HepG2 (cell line): ENCODE measurements at regions not wholly inside any gene's neighbourhood (a gene's known extent, or its start where the extent isn't known, plus 50 kb on each side); places are given as distances from the start of the nearest gene placed in this dataset.

ENCODE experiments used
- ATAC-seq: fragments of 200-7000 bp; cut with Tn5 transposase; 3 replicates; pipeline ENCODE4 v1.9.1; 2020; ENCODE audit warnings: mild to moderate bottlenecking, moderate library complexity
- BruUV-seq: library from RNA; stranded (reverse); fragments of 400-500 nt; replicated peaks from 2 replicates; lab custom pipeline; 2021; lab: Mats Ljungman, UMichigan
- CTCF ChIA-PET: fragments of 300-600 bp; formaldehyde crosslinking; extraction: SDS; loops from one replicate; lab custom pipeline; 2021; ENCODE audit warnings: low total read pairs, inconsistent platforms, low intra/inter-chr PET ratio; lab: Yijun Ruan, JAX
- POLR2A ChIA-PET: fragments of 350-600 bp; sonication (Branson Sonifier 250); formaldehyde crosslinking; loops from one replicate; lab custom pipeline; 2020; ENCODE audit warnings: antibody characterized with exemption, inconsistent platforms; lab: Yijun Ruan, JAX
- DNase-seq: peaks from one replicate; pipeline ENCODE4 v3.0.0-alpha.2; 2015; ENCODE audit warnings: low spot score
- FAIRE-seq: peaks from 3 replicates; lab custom pipeline; 2011; peaks lifted over from hg19 to GRCh38; lab: Jason Lieb, UNC
- H2AFZ ChIP-seq: one replicate; pipeline ENCODE4 v1.6.1; 2011; ENCODE audit warnings: low read length, inconsistent platforms
- H3K27ac ChIP-seq: fragments of 300-600 bp; 3 replicates; pipeline ENCODE4 v1.8.0; 2011; ENCODE audit warnings: mixed run types, mild to moderate bottlenecking, mixed read lengths, low read length, inconsistent platforms; ENCODE audit not compliant: insufficient read depth; ENCODE audit errors: extremely low read length
- H3K27me3 ChIP-seq, 2 experiments: fragments of 200-600 bp in 1 of 2; 2 replicates in 1 of 2; 3 replicates in 1 of 2; pipeline versions ENCODE4 v1.6.0 to v1.8.0; 2011; ENCODE audit warnings: low read length in 2 of 2, mild to moderate bottlenecking in 2 of 2, moderate library complexity in 2 of 2, inconsistent platforms in 1 of 2; ENCODE audit not compliant: insufficient read depth in 2 of 2, control insufficient read depth in 1 of 2
- H3K36me3 ChIP-seq, 2 experiments: fragments of 200-600 bp in 1 of 2; replicated peaks in 1 of 2; 2 replicates in 1 of 2; 3 replicates in 1 of 2; pipeline versions ENCODE4 v1.5.1 to v1.8.0; 2011; ENCODE audit warnings: low read length in 2 of 2, inconsistent platforms in 1 of 2; ENCODE audit not compliant: insufficient read depth in 2 of 2, control insufficient read depth in 1 of 2
- H3K4me1 ChIP-seq: 2 replicates; pipeline ENCODE4 v1.5.1; 2012; ENCODE audit warnings: low read length, inconsistent platforms; ENCODE audit not compliant: insufficient read depth
- H3K4me2 ChIP-seq: 2 replicates; pipeline ENCODE4 v1.6.0; 2011; ENCODE audit warnings: low read depth, low read length, inconsistent platforms
- H3K4me3 ChIP-seq, 3 experiments: fragments of 200-600 bp in 1 of 3; sonication (generic), shearing (Covaris generic) in 1 of 3; replicated peaks in 1 of 3; 2 replicates each; pipeline ENCODE4 v1.5.1; 2011 to 2016; ENCODE audit warnings: low read length in 3 of 3, inconsistent platforms in 2 of 3, low read depth in 2 of 3, mild to moderate bottlenecking in 2 of 3, control low read depth in 1 of 3, mixed read lengths in 1 of 3; ENCODE audit not compliant: insufficient read depth in 1 of 3
- H3K79me2 ChIP-seq: one replicate; pipeline ENCODE4 v1.6.1; 2011; ENCODE audit warnings: low read length, inconsistent platforms; ENCODE audit not compliant: insufficient read depth
- H3K9ac ChIP-seq: 2 replicates; pipeline ENCODE4 v1.6.0; 2011; ENCODE audit warnings: mild to moderate bottlenecking, low read depth, low read length, inconsistent platforms; ENCODE audit not compliant: insufficient read depth
- H3K9me3 ChIP-seq: 2 replicates; pipeline ENCODE4 v1.5.1; 2012; ENCODE audit warnings: mild to moderate bottlenecking, low read length
- H4K20me1 ChIP-seq: 2 replicates; pipeline ENCODE4 v1.6.0; 2011; ENCODE audit warnings: inconsistent platforms, mild to moderate bottlenecking, low read length, moderate library complexity; ENCODE audit not compliant: insufficient read depth
- ISX ChIP-seq: sonication (generic); formaldehyde crosslinking; conservative IDR thresholded peaks from 2 replicates; pipeline ENCODE4 v1.5.0; 2020; ENCODE audit warnings: missing genetic modification reagents
- JUND ChIP-seq: sonication (generic); formaldehyde crosslinking; IDR thresholded peaks from 2 replicates; pipeline ENCODE4 v1.8.0; 2022; ENCODE audit warnings: mild to moderate bottlenecking, missing genetic modification reagents
- KLF12 ChIP-seq: sonication (generic); formaldehyde crosslinking; IDR thresholded peaks from 2 replicates; pipeline ENCODE4 v1.4.0; 2020; ENCODE audit warnings: missing genetic modification reagents, borderline replicate concordance
- ZBTB20 ChIP-seq: sonication (generic); formaldehyde crosslinking; IDR thresholded peaks from 2 replicates; pipeline ENCODE4 v1.8.1; 2023; ENCODE audit warnings: missing genetic modification reagents, low read depth, mild to moderate bottlenecking, borderline replicate concordance
- ZNF253 ChIP-seq: sonication (generic); formaldehyde crosslinking; IDR thresholded peaks from 2 replicates; pipeline ENCODE4 v1.8.0; 2022; ENCODE audit warnings: mild to moderate bottlenecking, missing genetic modification reagents, borderline replicate concordance
- ZNF326 ChIP-seq: sonication (generic); formaldehyde crosslinking; IDR thresholded peaks from 2 replicates; pipeline ENCODE4 v1.4.0; 2020; ENCODE audit warnings: missing genetic modification reagents, borderline replicate concordance
- ZNF430 ChIP-seq: sonication (generic); formaldehyde crosslinking; IDR thresholded peaks from 2 replicates; pipeline ENCODE4 v1.9.0; 2021; ENCODE audit warnings: mild to moderate bottlenecking, missing genetic modification reagents
- ZNF549 ChIP-seq: sonication (generic); formaldehyde crosslinking; IDR thresholded peaks from 2 replicates; pipeline ENCODE4 v1.5.0; 2020; ENCODE audit warnings: missing genetic modification reagents
- ZNF550 ChIP-seq: sonication (generic); formaldehyde crosslinking; IDR thresholded peaks from 2 replicates; pipeline ENCODE4 v1.4.0; 2020; ENCODE audit warnings: mild to moderate bottlenecking, missing genetic modification reagents, borderline replicate concordance
- ZNF7 ChIP-seq: IDR thresholded peaks from 2 replicates; pipeline ENCODE4 v1.6.1; 2016; ENCODE audit warnings: missing biosample characterization, missing genetic modification reagents
- ZSCAN22 ChIP-seq: sonication (generic); formaldehyde crosslinking; IDR thresholded peaks from 2 replicates; pipeline ENCODE4 v1.4.0; 2020; ENCODE audit warnings: mild to moderate bottlenecking, missing genetic modification reagents
- WGBS: methylation state at CpG from one replicate; pipeline ENCODE4 v1.1.6; 2017; ENCODE audit warnings: low lambda C conversion rate; 5-methylcytosine and 5-hydroxymethylcytosine counted together
- in situ Hi-C: cut with HindIII; loops from 2 replicates; pipeline ENCODE4 v1.10.0; 2017; ENCODE audit warnings: low pct_unique_long_range_greater_than_20kb; ENCODE audit not compliant: extremely low pct_ligation_motif_present
- intact Hi-C: fragments of 100-400 bp; cut with micrococcal nuclease; formaldehyde crosslinking; loops from one replicate; pipeline ENCODE4 v1.10.0; 2022; ENCODE audit not compliant: unreplicated experiment
- TF ChIP-seq, protein P1 (sequence below): sonication (generic); formaldehyde crosslinking; IDR thresholded peaks from 2 replicates; pipeline ENCODE4 v1.4.0; 2020; ENCODE audit warnings: mild to moderate bottlenecking, low read depth, missing genetic modification reagents
- TF ChIP-seq, protein P2 (sequence below), 2 experiments: sonication (generic) in 1 of 2; formaldehyde crosslinking in 1 of 2; IDR thresholded peaks; 2 replicates each; pipeline versions ENCODE4 v1.4.0 to v1.6.1; 2018 to 2020; ENCODE audit warnings: missing genetic modification reagents in 2 of 2, borderline replicate concordance in 1 of 2, low read depth in 1 of 2, mild to moderate bottlenecking in 1 of 2, missing biosample characterization in 1 of 2
- TF ChIP-seq, protein P3 (sequence below): sonication (generic); formaldehyde crosslinking; IDR thresholded peaks from 2 replicates; pipeline ENCODE4 v1.5.1; 2020; ENCODE audit warnings: missing genetic modification reagents, mild to moderate bottlenecking, borderline replicate concordance
- TF ChIP-seq, protein P4 (sequence below): sonication (generic); formaldehyde crosslinking; IDR thresholded peaks from 2 replicates; pipeline ENCODE4 v1.4.0; 2020; ENCODE audit warnings: missing genetic modification reagents, borderline replicate concordance
- TF ChIP-seq, protein P5 (sequence below): sonication (generic); formaldehyde crosslinking; IDR thresholded peaks from 2 replicates; pipeline ENCODE4 v1.5.0; 2020; ENCODE audit warnings: missing genetic modification reagents

DNA sequence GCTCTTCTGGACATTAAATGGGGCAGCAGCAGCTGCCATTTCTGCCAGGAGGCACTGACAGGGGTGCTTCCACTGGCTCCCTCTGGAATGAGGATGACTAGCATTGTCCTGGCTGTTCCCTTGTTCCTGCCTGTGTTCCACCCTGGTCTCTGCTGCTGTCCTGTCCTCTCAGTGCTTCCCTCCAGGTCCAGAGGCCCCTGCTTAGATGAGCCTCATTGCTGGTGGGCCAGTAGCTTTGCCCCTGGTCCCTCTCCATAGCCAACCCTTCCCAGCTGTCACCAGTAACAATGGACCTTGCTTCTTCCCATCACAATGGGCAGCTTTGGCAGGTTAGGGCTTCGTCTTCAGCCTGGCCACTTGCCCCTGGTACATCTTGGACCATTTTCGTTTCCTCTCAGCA, 561.1 kb downstream of the TCERG1L start:
- WGBS = 4% methylated on average over 2 of the region's 2 CpGs
- no peak overlapping the region for H3K4me2 ChIP-seq
- no peak for FAIRE-seq

More for the DNA sequence above, 561.1 kb downstream of the TCERG1L start:
- DNase-seq (no peak), ATAC-seq (no peak)
- no peaks in the 10 kb centered on the region for H3K4me1 ChIP-seq
- H4K20me1 ChIP-seq = no peaks in the 10 kb centered on the region
- no peak overlapping the region for H3K9ac ChIP-seq
- in situ Hi-C loops = no loop called here
- H3K36me3 ChIP-seq = no peaks in the 10 kb centered on the region
- BruUV-seq = no TSS peak
- peaks cover 0 to 11% of the 10 kb centered on the region in 2 experiments; a peak in 2 of 5 replicates for H3K27me3 ChIP-seq
- ChIA-PET CTCF (no interaction called here), POLR2A (no interaction called here)
- no peak overlapping the region for H3K4me3 ChIP-seq
- intact Hi-C loops = no loop called here
- no peak overlapping the region for H2AFZ ChIP-seq
- TF ChIP-seq, protein P1, sequence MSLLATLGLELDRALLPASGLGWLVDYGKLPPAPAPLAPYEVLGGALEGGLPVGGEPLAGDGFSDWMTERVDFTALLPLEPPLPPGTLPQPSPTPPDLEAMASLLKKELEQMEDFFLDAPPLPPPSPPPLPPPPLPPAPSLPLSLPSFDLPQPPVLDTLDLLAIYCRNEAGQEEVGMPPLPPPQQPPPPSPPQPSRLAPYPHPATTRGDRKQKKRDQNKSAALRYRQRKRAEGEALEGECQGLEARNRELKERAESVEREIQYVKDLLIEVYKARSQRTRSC (CRISPR knock-in tag) = no peak
- TF ChIP-seq KLF12 = no peak
- no peak for TF ChIP-seq JUND (CRISPR knock-in tag)
- TF ChIP-seq, protein P2, sequence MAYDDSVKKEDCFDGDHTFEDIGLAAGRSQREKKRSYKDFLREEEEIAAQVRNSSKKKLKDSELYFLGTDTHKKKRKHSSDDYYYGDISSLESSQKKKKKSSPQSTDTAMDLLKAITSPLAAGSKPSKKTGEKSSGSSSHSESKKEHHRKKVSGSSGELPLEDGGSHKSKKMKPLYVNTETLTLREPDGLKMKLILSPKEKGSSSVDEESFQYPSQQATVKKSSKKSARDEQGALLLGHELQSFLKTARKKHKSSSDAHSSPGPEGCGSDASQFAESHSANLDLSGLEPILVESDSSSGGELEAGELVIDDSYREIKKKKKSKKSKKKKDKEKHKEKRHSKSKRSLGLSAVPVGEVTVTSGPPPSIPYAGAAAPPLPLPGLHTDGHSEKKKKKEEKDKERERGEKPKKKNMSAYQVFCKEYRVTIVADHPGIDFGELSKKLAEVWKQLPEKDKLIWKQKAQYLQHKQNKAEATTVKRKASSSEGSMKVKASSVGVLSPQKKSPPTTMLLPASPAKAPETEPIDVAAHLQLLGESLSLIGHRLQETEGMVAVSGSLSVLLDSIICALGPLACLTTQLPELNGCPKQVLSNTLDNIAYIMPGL (CRISPR knock-in tag; IDR thresholded peaks at IDR 0.05; ENCODE audit: borderline replicate concordance in 1 of 2, low read depth in 1 of 2) = no peak
- TF ChIP-seq ZBTB20 (CRISPR knock-in tag) = no peak
- TF ChIP-seq, protein P3, sequence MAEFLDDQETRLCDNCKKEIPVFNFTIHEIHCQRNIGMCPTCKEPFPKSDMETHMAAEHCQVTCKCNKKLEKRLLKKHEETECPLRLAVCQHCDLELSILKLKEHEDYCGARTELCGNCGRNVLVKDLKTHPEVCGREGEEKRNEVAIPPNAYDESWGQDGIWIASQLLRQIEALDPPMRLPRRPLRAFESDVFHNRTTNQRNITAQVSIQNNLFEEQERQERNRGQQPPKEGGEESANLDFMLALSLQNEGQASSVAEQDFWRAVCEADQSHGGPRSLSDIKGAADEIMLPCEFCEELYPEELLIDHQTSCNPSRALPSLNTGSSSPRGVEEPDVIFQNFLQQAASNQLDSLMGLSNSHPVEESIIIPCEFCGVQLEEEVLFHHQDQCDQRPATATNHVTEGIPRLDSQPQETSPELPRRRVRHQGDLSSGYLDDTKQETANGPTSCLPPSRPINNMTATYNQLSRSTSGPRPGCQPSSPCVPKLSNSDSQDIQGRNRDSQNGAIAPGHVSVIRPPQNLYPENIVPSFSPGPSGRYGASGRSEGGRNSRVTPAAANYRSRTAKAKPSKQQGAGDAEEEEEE (CRISPR knock-in tag) = no peak
- TF ChIP-seq, protein P4, sequence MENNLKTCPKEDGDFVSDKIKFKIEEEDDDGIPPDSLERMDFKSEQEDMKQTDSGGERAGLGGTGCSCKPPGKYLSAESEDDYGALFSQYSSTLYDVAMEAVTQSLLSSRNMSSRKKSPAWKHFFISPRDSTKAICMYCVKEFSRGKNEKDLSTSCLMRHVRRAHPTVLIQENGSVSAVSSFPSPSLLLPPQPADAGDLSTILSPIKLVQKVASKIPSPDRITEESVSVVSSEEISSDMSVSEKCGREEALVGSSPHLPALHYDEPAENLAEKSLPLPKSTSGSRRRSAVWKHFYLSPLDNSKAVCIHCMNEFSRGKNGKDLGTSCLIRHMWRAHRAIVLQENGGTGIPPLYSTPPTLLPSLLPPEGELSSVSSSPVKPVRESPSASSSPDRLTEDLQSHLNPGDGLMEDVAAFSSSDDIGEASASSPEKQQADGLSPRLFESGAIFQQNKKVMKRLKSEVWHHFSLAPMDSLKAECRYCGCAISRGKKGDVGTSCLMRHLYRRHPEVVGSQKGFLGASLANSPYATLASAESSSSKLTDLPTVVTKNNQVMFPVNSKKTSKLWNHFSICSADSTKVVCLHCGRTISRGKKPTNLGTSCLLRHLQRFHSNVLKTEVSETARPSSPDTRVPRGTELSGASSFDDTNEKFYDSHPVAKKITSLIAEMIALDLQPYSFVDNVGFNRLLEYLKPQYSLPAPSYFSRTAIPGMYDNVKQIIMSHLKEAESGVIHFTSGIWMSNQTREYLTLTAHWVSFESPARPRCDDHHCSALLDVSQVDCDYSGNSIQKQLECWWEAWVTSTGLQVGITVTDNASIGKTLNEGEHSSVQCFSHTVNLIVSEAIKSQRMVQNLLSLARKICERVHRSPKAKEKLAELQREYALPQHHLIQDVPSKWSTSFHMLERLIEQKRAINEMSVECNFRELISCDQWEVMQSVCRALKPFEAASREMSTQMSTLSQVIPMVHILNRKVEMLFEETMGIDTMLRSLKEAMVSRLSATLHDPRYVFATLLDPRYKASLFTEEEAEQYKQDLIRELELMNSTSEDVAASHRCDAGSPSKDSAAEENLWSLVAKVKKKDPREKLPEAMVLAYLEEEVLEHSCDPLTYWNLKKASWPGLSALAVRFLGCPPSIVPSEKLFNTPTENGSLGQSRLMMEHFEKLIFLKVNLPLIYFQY (CRISPR knock-in tag) = no peak
- no peak for TF ChIP-seq ZNF7 (CRISPR knock-in tag)
- TF ChIP-seq ZNF549 (CRISPR knock-in tag) = no peak
- TF ChIP-seq ZNF253 (CRISPR knock-in tag) = no peak
- TF ChIP-seq ZNF326 (CRISPR knock-in tag) = no peak
- TF ChIP-seq ZNF430 (CRISPR knock-in tag) = no peak
- TF ChIP-seq, protein P5, sequence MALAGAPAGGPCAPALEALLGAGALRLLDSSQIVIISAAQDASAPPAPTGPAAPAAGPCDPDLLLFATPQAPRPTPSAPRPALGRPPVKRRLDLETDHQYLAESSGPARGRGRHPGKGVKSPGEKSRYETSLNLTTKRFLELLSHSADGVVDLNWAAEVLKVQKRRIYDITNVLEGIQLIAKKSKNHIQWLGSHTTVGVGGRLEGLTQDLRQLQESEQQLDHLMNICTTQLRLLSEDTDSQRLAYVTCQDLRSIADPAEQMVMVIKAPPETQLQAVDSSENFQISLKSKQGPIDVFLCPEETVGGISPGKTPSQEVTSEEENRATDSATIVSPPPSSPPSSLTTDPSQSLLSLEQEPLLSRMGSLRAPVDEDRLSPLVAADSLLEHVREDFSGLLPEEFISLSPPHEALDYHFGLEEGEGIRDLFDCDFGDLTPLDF (CRISPR knock-in tag) = no peak
- no peak for TF ChIP-seq ZNF550
- no peak for TF ChIP-seq ZSCAN22 (CRISPR knock-in tag)
- no peak for TF ChIP-seq ISX (CRISPR knock-in tag)
- H3K79me2 ChIP-seq = no peaks in the 10 kb centered on the region
- no peaks in the 10 kb centered on the region for H3K9me3 ChIP-seq
- no peak overlapping the region for H3K27ac ChIP-seq
